ENCODE measurements at regions not wholly inside any gene's neighbourhood (a gene's known extent, or its start where the extent isn't known, plus 50 kb on each side); places are given as distances from the start of the nearest gene placed in this dataset.

DNA sequence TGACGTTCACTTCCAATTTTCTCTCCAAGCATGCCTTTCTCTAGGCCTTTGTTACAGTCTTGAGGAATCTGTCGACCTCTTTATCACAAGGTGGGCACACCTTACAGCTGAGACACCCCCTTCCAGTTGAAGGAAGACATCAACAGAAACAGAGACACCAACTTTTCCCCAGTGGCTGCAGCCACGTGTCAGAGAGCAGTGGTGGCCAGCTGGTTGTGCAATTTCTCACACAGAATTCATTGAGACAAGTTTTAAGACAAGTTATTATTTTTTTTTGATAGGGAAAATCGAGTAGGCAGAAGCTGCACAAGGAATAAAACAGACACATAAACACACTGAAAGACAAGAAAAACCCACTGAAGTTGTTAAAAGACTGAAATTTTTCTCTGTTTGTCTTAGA is 436.7 kb upstream of the MDFIC2 start:
- Histone ChIP-seq H3K4me3 (no peak overlapping the region), H3K36me3 (no peaks in the 10 kb centered on the region), H3K4me1 (no peaks in the 10 kb centered on the region), H3K27ac (no peak overlapping the region), H3K9me3 (no peaks in the 10 kb centered on the region), H3K27me3 (no peaks in the 10 kb centered on the region)
- 47 to 64% methylated on average over 4 of the region's 4 CpGs for WGBS, 2 donors
- intact Hi-C loops (cut with DNase I): no loop called here
- TF ChIP-seq POLR2AphosphoS5 (IDR thresholded peaks at IDR 0.05) (no peak), POLR2A (IDR thresholded peaks at IDR 0.05) (no peak), CTCF (IDR thresholded peaks at IDR 0.05) (no peak), EP300 (IDR thresholded peaks at IDR 0.05) (no peak)
- DNase-seq: no peak

- H3K27me3 ChIP-seq: no peaks in the 10 kb centered on the region
- no peak for DNase-seq
- H3K36me3 ChIP-seq: no peaks in the 10 kb centered on the region
- H3K4me1 ChIP-seq: no peaks in the 10 kb centered on the region
- intact Hi-C loops (cut with DNase I): no loop called here
- H3K4me3 ChIP-seq: no peak overlapping the region
- TF ChIP-seq POLR2A (IDR thresholded peaks at IDR 0.05): no peak
- no peak for TF ChIP-seq CTCF (IDR thresholded peaks at IDR 0.05)
- no peak for TF ChIP-seq EP300 (IDR thresholded peaks at IDR 0.05)
- TF ChIP-seq POLR2AphosphoS5 (IDR thresholded peaks at IDR 0.05): no peak
- H3K9me3 ChIP-seq: no peaks in the 10 kb centered on the region
- WGBS, 2 donors: 93% methylated on average over 5 of the region's 5 CpGs
- H3K27ac ChIP-seq: no peak overlapping the region
Observed at GRCh38 chr3:70748593-70748992, 436.2 kb upstream of the MDFIC2 start.

GRCh38 chr3:70747847-70748246 is 435.4 kb upstream of the MDFIC2 start:
- Histone ChIP-seq H3K4me1 (no peaks in the 10 kb centered on the region), H3K4me3 (no peak overlapping the region), H3K27ac (no peak overlapping the region), H3K36me3 (no peaks in the 10 kb centered on the region), H3K9me3 (no peaks in the 10 kb centered on the region), H3K27me3 (no peaks in the 10 kb centered on the region)
- WGBS, 2 donors: 61 to 72% methylated on average over 4 of the region's 4 CpGs
- intact Hi-C loops (cut with DNase I): no loop called here
- no peak for TF ChIP-seq EP300 (IDR thresholded peaks at IDR 0.05)
- TF ChIP-seq POLR2A (IDR thresholded peaks at IDR 0.05): no peak
- TF ChIP-seq CTCF (IDR thresholded peaks at IDR 0.05): no peak
- TF ChIP-seq POLR2AphosphoS5 (IDR thresholded peaks at IDR 0.05): no peak
- DNase-seq: no peak

- TF ChIP-seq POLR2A (IDR thresholded peaks at IDR 0.05): no peak
- TF ChIP-seq POLR2AphosphoS5 (IDR thresholded peaks at IDR 0.05): no peak
- TF ChIP-seq EP300 (IDR thresholded peaks at IDR 0.05): no peak
- no peak for TF ChIP-seq CTCF (IDR thresholded peaks at IDR 0.05)
- no peaks in the 10 kb centered on the region for H3K4me1 ChIP-seq
- 87 to 92% methylated on average over 3 of the region's 3 CpGs for WGBS, 2 donors
Observed at GRCh38 chr3:70744536-70744935, 432.1 kb upstream of the MDFIC2 start.

DNA sequence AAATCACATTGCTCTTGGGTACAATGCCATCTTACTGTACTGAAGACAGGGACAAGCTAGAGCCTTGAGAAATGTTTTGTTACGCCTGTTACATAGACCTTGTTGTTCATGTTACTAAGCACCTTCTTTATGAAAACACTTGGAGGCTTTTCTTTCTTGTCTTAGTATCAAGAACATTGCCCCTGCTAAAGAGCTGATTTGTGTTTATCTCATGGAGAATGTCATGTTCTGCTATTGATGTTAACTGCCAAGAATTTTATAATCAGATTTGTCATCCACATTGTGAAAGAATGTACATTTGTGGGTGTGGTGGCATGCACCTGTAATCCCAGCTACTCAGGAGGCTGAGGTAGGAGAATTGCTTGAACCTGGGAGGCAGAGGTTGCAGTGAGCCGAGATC is 431.3 kb upstream of the MDFIC2 start:
- no peaks in the 10 kb centered on the region for H3K4me1 ChIP-seq
- no peaks in the 10 kb centered on the region for H3K9me3 ChIP-seq
- H3K27me3 ChIP-seq: no peaks in the 10 kb centered on the region
- WGBS, 2 donors: 83 to 93% methylated on average over 2 of the region's 2 CpGs
- H3K36me3 ChIP-seq: no peaks in the 10 kb centered on the region
- no peak overlapping the region for H3K27ac ChIP-seq
- DNase-seq: no peak
- no peak overlapping the region for H3K4me3 ChIP-seq
- intact Hi-C loops (cut with DNase I): no loop called here
- TF ChIP-seq CTCF (IDR thresholded peaks at IDR 0.05) (no peak), POLR2A (IDR thresholded peaks at IDR 0.05) (no peak), POLR2AphosphoS5 (IDR thresholded peaks at IDR 0.05) (no peak), EP300 (IDR thresholded peaks at IDR 0.05) (no peak)

More at GRCh38 chr3:70744536-70744935, 432.1 kb upstream of the MDFIC2 start:
- intact Hi-C loops (cut with DNase I): no loop called here
- Histone ChIP-seq H3K36me3 (no peaks in the 10 kb centered on the region), H3K4me3 (no peak overlapping the region), H3K27me3 (no peaks in the 10 kb centered on the region), H3K27ac (no peak overlapping the region), H3K9me3 (no peaks in the 10 kb centered on the region)
- no peak for DNase-seq

All from sigmoid colon (tissue), 6 donors.